GM23248 (cell line): ENCODE measurements at regions not wholly inside any gene's neighbourhood (a gene's known extent, or its start where the extent isn't known, plus 50 kb on each side); places are given as distances from the start of the nearest gene placed in this dataset.

Source experiments
- DNase-seq: peaks from one replicate; pipeline ENCODE4 v3.0.0-alpha.2; 2015
- H2AFZ ChIP-seq: fragments of 200-600 bp; sonication (generic); 2 replicates; pipeline ENCODE4 v1.6.1; 2016; ENCODE audit warnings: antibody characterized with exemption
- H3F3A ChIP-seq: fragments of 200-600 bp; sonication (generic); 2 replicates; pipeline ENCODE4 v1.6.1; 2016; ENCODE audit warnings: mild to moderate bottlenecking, antibody characterized with exemption, mixed run types; ENCODE audit not compliant: insufficient read depth
- H3K27ac ChIP-seq: fragments of 200-600 bp; sonication (generic); 2 replicates; pipeline ENCODE4 v1.5.1; 2016; ENCODE audit warnings: mild to moderate bottlenecking
- H3K27me3 ChIP-seq: fragments of 200-600 bp; sonication (generic); replicated peaks from 2 replicates; pipeline ENCODE4 v1.6.1; 2016; ENCODE audit warnings: mild to moderate bottlenecking; ENCODE audit not compliant: insufficient read depth
- H3K36me3 ChIP-seq: fragments of 200-600 bp; sonication (generic); 2 replicates; pipeline ENCODE4 v1.6.1; 2016; ENCODE audit warnings: low read depth, mild to moderate bottlenecking
- H3K4me1 ChIP-seq: fragments of 200-600 bp; sonication (generic); 2 replicates; pipeline ENCODE4 v1.6.1; 2016; ENCODE audit warnings: mild to moderate bottlenecking; ENCODE audit not compliant: insufficient read depth
- H3K4me2 ChIP-seq: fragments of 200-600 bp; sonication (generic); one replicate; pipeline ENCODE4 v1.6.1; 2016; ENCODE audit warnings: mild to moderate bottlenecking; ENCODE audit not compliant: unreplicated experiment
- H3K4me3 ChIP-seq: fragments of 200-600 bp; sonication (generic); 2 replicates; pipeline ENCODE4 v1.5.1; 2016; ENCODE audit warnings: mild to moderate bottlenecking
- H3K79me2 ChIP-seq: fragments of 200-600 bp; sonication (generic); 2 replicates; pipeline ENCODE4 v1.6.1; 2016; ENCODE audit warnings: mild to moderate bottlenecking; ENCODE audit not compliant: insufficient read depth
- H3K9ac ChIP-seq: fragments of 200-600 bp; sonication (generic); 2 replicates; pipeline ENCODE4 v1.6.1; 2016; ENCODE audit warnings: mild to moderate bottlenecking
- H3K9me2 ChIP-seq: fragments of 200-600 bp; sonication (generic); 2 replicates; pipeline ENCODE4 v1.6.1; 2016; ENCODE audit warnings: mixed run types, mild to moderate bottlenecking, moderate library complexity; ENCODE audit not compliant: insufficient read depth
- H3K9me3 ChIP-seq: fragments of 200-600 bp; sonication (generic); one replicate; pipeline ENCODE4 v1.6.1; 2017; ENCODE audit warnings: low read depth
- H4K20me1 ChIP-seq: fragments of 200-600 bp; sonication (generic); 2 replicates; pipeline ENCODE4 v1.6.0; 2016; ENCODE audit not compliant: insufficient read depth
- EZH2 ChIP-seq: fragments of 200-600 bp; sonication (generic); IDR thresholded peaks from 2 replicates; pipeline ENCODE4 v1.6.1; 2018; ENCODE audit warnings: antibody characterized with exemption, mild to moderate bottlenecking; ENCODE audit not compliant: insufficient read depth, poor library complexity, severe bottlenecking
- EZH2phosphoT487 ChIP-seq: fragments of 200-600 bp; sonication (generic); IDR thresholded peaks from 2 replicates; pipeline ENCODE4 v1.6.1; 2018; ENCODE audit warnings: antibody characterized with exemption, moderate library complexity, mild to moderate bottlenecking, low read depth; ENCODE audit not compliant: insufficient read depth
- WGBS, 2 experiments: methylation state at CpG; one replicate each; pipeline ENCODE4 v1.1.6; 2015 to 2017; ENCODE audit warnings: low lambda C conversion rate in 2 of 2, low coverage in 1 of 2; ENCODE audit errors: missing lambda C conversion rate in 2 of 2; 5-methylcytosine and 5-hydroxymethylcytosine counted together
- in situ Hi-C: fragments of 300-500 bp; cut with MboI; formaldehyde crosslinking; loops from 2 replicates; pipeline ENCODE4 v1.15.0; 2020

DNA sequence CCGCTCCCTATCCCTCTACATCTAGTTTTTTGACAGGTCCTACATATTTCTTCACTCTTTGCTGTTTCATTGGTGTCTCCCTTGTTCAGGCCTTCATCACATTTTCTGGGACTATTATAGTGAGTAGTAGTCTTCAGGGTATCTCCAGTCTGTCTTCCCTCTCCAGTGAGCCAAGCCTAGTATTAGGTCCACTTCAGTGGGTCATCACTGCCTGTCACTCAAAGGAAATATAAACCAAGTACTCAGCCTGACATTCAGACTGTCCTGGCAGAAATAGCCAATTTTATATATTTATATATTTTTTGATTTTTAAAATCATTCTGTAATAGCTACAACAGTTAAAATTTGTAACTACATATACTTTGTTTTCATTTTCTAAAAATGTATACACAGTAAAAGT is 137.8 kb downstream of the CYB561 start:
- no peak overlapping the region for H3K4me3 ChIP-seq
- WGBS, 2 experiments, result 100% methylated on average over 1 of the region's 1 CpG

DNA sequence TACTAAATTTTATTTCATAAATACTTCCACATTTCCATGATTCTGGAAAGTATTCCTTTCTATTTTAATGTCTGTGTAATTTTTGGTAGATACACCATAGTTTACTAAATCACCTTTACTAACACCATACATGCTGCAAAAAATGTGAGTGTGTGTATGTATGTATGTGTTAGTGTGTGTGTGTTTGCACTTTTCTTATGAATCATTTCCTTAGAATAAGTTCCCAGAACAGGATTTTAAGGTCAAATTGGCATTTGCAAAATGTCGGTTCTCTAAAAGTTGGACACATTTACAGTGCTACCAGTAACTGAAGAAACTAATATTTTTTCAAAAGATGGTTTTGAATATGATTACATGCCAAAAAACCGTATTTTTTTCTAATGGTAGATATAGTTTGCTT is 137.1 kb downstream of the CYB561 start:
- peaks cover 94% of the 10 kb centered on the region for H3K79me2 ChIP-seq
- in situ Hi-C loops, result no loop called here
- WGBS, 2 experiments, result 25 to 31% methylated on average over 2 of the region's 2 CpGs
- H4K20me1 ChIP-seq, result no peaks in the 10 kb centered on the region
- H3K4me2 ChIP-seq, result peak overlapping the region; percentile 38
- H3K9me2 ChIP-seq, result no peaks in the 10 kb centered on the region
- H3K27ac ChIP-seq, result no peak overlapping the region
- peaks cover 11% of the 10 kb centered on the region for H3K4me1 ChIP-seq
- peak; percentile 45 for DNase-seq
- no peak overlapping the region for H3K9ac ChIP-seq
- no peaks in the 10 kb centered on the region for H3K27me3 ChIP-seq
- H3F3A ChIP-seq, result peaks cover 13% of the 10 kb centered on the region; the same call in 1 of the 2 replicates
- H3K36me3 ChIP-seq, result no peaks in the 10 kb centered on the region
- no peaks in the 10 kb centered on the region for H3K9me3 ChIP-seq
- no peak overlapping the region for H2AFZ ChIP-seq
- H3K4me3 ChIP-seq, result no peak overlapping the region
- TF ChIP-seq EZH2 (no peak), EZH2phosphoT487 (no peak)

More for the DNA sequence above, 137.8 kb downstream of the CYB561 start:
- Histone ChIP-seq H3K9ac (no peak overlapping the region), H3K4me2 (no peak overlapping the region), H3K27ac (no peak overlapping the region), H2AFZ (no peak overlapping the region), H3K27me3 (no peaks in the 10 kb centered on the region), H3K36me3 (no peaks in the 10 kb centered on the region), H3K4me1 (peaks cover 11% of the 10 kb centered on the region), H4K20me1 (no peaks in the 10 kb centered on the region), H3K79me2 (peaks cover 95% of the 10 kb centered on the region), H3K9me3 (no peaks in the 10 kb centered on the region), H3K9me2 (no peaks in the 10 kb centered on the region), H3F3A (peaks cover 13% of the 10 kb centered on the region; the same call in 1 of the 2 replicates)
- in situ Hi-C loops, result no loop called here
- TF ChIP-seq EZH2 (no peak), EZH2phosphoT487 (no peak)
- no peak for DNase-seq

DNA sequence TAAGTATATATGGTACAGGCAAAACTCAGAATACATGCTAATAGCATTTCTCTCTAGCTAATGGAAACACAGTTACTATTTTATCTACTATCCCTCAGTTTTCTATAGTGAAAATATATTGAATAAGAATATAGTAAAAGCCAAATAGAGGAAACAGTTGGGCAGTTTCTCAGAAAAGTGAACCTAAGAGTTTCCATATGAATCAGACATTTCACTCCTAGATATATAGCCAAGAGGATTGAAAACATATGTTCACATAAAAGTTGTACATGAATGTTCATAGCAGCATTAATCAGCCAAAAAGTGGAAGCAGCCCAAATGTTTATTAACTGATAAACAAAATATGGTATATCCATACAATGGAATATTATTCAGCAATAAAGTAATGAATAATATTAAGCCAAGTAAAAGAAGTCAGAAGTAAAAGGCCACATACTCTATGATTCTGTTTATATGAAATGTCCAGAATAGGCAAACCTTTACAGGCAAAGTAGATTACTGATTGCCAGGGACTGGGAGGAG is 134.6 kb downstream of the CYB561 start:
- peaks cover 13% of the 10 kb centered on the region; the same call in 1 of the 2 replicates for H3F3A ChIP-seq

DNA sequence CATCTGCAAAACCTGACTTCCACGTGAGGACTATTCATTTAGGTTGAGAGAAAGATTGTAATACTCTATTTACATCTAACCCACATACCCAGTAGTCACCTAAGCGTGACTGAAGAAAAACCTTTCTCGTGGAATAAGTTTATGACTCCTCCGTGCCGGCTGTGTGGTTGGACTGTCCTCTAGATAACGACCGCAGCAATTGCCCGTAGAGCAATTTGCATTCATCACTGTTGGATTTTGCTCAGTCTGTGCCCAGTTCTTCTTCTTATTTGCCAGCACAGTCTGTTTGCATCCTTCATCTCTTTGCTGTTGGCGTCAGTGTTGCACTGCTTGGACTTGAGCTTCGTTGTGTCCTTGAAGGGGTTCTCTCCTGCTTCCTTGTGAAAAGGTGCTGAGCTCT is 131.3 kb downstream of the CYB561 start:
- in situ Hi-C loops, result no loop called here
- no peak for TF ChIP-seq EZH2phosphoT487
- no peak for TF ChIP-seq EZH2
- Histone ChIP-seq H3K36me3 (peaks cover 35% of the 10 kb centered on the region), H3K27ac (no peak overlapping the region), H3K27me3 (no peaks in the 10 kb centered on the region), H3F3A (peaks cover 5% of the 10 kb centered on the region; the same call in 1 of the 2 replicates), H3K4me2 (no peak overlapping the region), H4K20me1 (no peaks in the 10 kb centered on the region), H2AFZ (no peak overlapping the region), H3K4me1 (peaks cover 2% of the 10 kb centered on the region), H3K9me2 (no peaks in the 10 kb centered on the region), H3K4me3 (no peak overlapping the region), H3K79me2 (peaks cover 61% of the 10 kb centered on the region), H3K9ac (no peak overlapping the region), H3K9me3 (no peaks in the 10 kb centered on the region)
- no peak for DNase-seq
- WGBS, 2 experiments, result 98% methylated on average over 10 of the region's 10 CpGs

More for the DNA sequence above, 134.6 kb downstream of the CYB561 start:
- H3K9ac ChIP-seq, result no peak overlapping the region
- DNase-seq, result peak; percentile 17
- no peak overlapping the region for H3K4me3 ChIP-seq
- H3K27ac ChIP-seq, result no peak overlapping the region
- H2AFZ ChIP-seq, result no peak overlapping the region
- no peak overlapping the region for H3K4me2 ChIP-seq
- in situ Hi-C loops, result no loop called here
- H3K36me3 ChIP-seq, result peaks cover 20% of the 10 kb centered on the region
- no peaks in the 10 kb centered on the region for H3K27me3 ChIP-seq
- no peaks in the 10 kb centered on the region for H4K20me1 ChIP-seq
- peaks cover 91% of the 10 kb centered on the region for H3K79me2 ChIP-seq
- no peaks in the 10 kb centered on the region for H3K9me2 ChIP-seq
- H3K9me3 ChIP-seq, result no peaks in the 10 kb centered on the region
- peaks cover 11% of the 10 kb centered on the region for H3K4me1 ChIP-seq
- no peak for TF ChIP-seq EZH2
- no peak for TF ChIP-seq EZH2phosphoT487

DNA sequence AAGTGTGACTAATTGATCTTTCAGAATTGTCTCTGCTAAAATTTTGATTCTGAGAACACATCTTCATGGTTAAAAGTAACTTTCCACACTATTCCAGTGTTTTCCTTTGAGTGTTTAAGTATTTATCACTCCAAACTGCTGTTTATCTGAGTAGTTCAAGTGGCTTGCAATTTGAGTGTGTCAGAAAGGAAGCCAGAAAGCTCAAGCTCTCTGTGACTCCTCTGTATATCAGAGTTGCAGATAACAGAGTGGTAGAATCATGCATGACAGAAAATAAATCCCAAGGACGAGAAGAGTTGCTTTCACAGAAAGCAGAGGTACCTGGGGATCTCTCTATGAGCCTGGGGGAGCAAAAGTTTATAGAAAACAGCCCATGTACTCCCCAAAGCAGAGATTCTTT is 130.0 kb downstream of the CYB561 start:
- H3K9me2 ChIP-seq, result no peaks in the 10 kb centered on the region
- no peak for TF ChIP-seq EZH2
- TF ChIP-seq EZH2phosphoT487, result no peak
- H3K4me1 ChIP-seq, result no peaks in the 10 kb centered on the region
- in situ Hi-C loops, result no loop called here
- no peaks in the 10 kb centered on the region for H4K20me1 ChIP-seq
- H3K4me2 ChIP-seq, result no peak overlapping the region
- H3K4me3 ChIP-seq, result no peak overlapping the region
- DNase-seq, result no peak
- no peak overlapping the region for H3K9ac ChIP-seq
- no peak overlapping the region for H3K27ac ChIP-seq
- peaks cover 48% of the 10 kb centered on the region for H3K36me3 ChIP-seq
- 82 to 97% methylated on average over 1 of the region's 1 CpG for WGBS, 2 experiments
- H3K9me3 ChIP-seq, result no peaks in the 10 kb centered on the region
- peaks cover 47% of the 10 kb centered on the region for H3K79me2 ChIP-seq
- H2AFZ ChIP-seq, result no peak overlapping the region
- no peaks in the 10 kb centered on the region; the same call in 1 of the 2 replicates for H3F3A ChIP-seq
- H3K27me3 ChIP-seq, result no peaks in the 10 kb centered on the region
